ENCODE measurements at regions not wholly inside any gene's neighbourhood (a gene's known extent, or its start where the extent isn't known, plus 50 kb on each side); places are given as distances from the start of the nearest gene placed in this dataset.

GRCh38 chr10:105756386-105756785 is 1115.3 kb downstream of the SORCS3 start:
- TF ChIP-seq CTCF (IDR thresholded peaks at IDR 0.05) = no peak
- TF ChIP-seq ZFX (IDR thresholded peaks at IDR 0.05; ENCODE audit: borderline replicate concordance) = no peak

All from 22Rv1 (cell line).